HL-60/S4 (cell line): ENCODE measurements at regions not wholly inside any gene's neighbourhood (a gene's known extent, or its start where the extent isn't known, plus 50 kb on each side); places are given as distances from the start of the nearest gene placed in this dataset.

ENCODE experiments used
- in situ Hi-C: fragments of 300-500 bp; cut with MboI; formaldehyde crosslinking; loops from 2 replicates; pipeline ENCODE4 v1.14.3; 2022; ENCODE audit warnings: low sequenced_read_pairs

DNA sequence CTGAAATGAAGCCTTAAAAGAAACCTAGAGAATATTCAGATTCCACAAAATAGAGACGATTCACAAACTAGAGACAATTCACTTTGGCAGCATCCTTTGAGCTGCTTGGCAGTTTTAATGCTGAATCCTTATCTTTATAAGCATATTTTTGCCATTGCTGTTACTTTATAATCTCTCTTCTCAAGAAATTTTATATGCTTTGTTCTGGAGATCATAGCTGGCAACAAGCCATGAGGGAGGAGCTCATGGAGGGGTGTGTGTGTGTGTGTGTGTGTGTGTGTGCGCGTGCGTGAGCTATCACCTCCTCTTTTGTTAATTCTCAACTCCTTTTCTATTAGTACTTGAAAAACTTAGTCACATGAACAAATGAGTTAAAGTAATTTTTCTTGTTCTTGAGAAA lies 495.0 kb upstream of the RGMA start:
- in situ Hi-C loops: no loop called here

DNA sequence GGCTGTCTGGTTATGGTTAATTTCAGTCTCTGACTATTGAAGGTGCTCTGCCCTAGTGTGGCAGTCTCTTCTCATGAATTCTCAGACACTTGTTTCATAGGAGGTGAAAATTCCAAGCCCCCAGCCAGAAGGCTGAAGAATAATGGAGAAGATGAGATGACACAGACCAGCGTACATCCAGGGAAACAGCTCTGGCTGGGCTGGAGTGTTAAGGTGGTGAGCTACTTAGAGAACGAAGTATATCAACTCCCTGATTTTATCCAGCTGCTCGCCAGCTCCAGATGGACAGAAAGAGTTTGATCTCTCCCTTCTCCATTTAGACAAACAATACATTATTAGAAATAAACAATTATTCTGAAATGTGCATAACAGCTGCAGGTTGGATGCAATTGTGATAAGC lies 494.5 kb upstream of the RGMA start:
- in situ Hi-C loops: no loop called here

DNA sequence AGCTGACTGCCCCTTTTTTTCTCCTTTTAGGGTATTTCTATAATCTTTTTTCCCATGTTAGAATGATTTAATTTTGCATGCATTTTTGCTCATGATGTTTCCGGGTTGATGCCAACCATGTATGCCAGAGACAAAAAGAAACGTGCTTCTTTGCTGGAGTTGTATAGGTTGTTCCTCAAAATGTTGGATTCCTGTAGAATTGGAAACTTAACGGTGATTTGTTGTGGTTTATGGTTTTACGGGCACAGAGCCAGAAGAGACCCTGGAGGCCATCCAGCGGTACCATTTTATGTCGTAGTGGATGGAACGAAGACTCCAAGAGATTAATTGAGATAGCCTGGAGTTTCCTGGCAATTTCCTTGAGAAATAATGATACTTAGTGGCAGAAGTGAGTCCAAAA lies 481.5 kb upstream of the RGMA start:
- in situ Hi-C loops: no loop called here

DNA sequence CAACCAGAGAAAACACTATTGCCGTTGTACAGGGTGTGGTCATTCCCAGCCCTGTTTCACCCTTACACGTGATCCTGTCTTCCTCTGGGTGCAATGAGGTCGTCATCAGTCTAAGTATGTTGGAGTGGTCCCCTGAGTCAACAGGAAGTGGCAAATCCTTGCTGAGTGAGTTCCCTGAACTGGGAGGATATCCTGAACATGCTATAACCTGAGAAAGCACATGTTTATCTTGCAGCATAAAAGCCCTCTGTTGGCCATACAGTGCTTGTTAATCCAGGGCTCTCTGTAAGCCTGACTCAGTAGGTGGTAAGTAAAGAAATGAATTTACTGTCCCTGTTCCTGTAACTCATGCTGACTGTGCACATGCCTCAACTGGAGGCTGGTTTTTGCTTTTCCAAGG lies 477.8 kb upstream of the RGMA start:
- in situ Hi-C loops: no loop called here

DNA sequence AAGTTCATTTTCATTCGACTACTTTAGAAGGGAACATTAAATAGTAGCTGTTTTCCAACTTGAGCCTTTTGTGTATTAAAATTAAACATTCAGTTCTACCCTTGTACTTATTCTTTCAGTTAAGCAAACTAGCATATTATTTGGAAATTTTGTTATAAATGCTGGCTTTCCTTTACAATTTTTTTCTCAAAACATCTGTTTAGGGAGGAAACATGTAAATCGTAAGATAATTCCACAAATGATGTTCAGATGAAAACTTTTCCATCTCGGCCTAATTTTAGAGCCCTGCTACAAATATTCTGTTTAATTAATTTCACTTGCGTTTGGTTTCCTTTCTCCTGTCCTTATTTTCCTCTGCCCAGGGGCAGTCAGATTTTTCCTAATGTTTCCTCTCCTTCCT lies 476.2 kb upstream of the RGMA start:
- in situ Hi-C loops: no loop called here

DNA sequence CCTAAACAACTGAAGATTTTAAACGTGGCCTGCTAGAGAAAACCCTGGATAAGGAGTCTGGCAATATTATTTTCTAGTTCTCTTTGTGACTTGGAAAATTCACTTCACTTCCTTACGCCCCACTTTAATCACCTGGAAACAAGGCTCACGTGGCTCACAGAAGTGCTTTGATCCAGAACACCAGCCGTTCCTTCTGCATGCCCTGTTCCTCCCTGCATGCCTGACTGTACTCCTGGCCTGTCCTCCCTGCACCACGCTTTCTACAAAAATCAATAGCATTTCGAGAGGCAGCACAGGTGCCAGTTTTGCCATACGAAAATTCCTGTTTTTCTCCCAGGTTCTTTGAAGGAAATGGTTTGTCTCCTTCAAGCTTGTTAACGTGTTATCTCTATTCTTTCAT lies 474.2 kb upstream of the RGMA start:
- in situ Hi-C loops: no loop called here

DNA sequence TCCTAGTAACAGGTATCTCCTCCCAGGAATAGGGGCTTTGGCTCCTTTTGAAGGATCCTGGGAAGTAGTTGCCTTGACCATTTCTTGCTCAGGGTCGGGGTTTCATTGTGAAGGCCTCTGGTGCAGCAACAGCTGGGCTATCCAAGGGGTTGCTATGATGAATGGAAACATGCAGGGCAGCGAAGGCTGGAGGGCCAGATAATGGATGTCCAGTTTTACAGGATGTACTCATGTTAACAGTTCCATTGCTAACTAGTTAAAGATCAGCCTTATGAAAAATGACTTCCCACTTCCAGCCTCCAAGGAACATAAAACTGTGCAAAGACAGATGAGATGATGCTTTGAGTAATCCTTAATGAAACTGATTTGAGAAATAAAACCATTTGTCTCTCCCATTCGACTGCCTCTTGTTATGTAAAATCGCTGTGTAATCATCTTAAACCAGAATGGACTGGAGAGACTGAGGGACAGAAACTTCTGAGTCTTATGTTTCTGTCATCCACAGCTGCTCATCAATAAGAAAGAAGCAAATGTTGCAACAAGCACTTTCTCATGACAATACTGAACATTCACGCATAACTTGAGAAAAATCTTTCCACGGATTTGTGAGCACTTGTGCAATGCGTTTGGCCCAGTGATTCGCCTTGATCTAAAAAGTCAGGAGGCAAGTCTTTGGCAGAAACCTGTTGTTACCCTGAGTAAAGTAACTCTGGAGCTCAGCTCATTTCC lies 473.5 kb upstream of the RGMA start:
- in situ Hi-C loops: no loop called here

DNA sequence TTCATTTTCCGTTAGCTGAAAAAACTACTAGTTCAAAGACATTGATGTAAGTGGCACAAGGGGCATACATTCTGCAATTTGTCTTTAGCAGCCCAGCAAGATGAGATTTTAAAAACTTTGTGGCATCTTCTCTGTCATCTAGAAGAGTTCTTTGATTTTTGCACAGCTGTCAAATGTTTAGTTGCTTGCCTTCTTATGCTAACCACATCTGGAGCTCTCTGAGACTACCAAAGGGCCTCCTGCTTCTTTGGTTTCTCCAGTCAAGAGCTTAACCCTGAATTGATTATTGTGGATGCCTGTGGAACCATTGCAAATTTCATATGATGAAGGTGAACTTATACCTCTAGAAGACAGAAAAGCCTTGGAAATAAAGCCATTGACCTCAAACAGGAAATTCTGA lies 468.7 kb upstream of the RGMA start:
- in situ Hi-C loops: no loop called here

DNA sequence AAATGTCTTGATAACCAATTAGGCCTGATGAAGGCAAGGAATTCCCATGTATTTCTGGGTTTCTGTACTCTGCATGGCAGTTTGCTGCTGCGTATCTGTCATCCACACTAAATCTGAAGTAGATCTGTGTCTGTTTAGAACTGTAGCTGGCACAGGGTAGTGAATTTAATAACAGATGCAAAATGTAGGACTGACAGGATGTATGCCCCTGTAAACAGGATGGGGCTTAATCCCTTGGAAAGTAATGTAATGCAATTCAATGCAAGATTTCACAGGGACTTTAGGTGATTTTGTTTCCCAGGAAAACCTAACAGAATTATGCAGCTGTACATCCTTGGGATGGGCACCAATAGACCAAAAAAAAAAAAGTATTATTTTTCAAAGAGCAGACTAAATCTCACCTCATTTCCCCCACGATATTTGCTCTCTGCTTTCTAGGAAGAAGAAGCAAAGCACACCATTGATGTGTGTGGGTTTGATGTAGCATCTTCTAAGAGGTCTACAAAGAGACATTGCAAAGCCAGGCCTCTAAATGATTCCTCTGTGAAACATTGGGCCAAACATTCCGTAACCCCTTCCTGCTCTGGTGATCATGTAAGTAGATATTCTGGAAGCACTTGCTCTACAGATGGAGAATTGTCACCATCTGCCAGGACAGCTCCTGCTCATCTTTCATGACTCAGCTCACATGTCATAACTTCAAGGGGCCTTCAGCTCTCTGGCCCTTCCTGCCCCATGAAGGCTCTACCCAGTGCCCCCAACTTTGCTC lies 464.3 kb upstream of the RGMA start:
- in situ Hi-C loops: no loop called here

DNA sequence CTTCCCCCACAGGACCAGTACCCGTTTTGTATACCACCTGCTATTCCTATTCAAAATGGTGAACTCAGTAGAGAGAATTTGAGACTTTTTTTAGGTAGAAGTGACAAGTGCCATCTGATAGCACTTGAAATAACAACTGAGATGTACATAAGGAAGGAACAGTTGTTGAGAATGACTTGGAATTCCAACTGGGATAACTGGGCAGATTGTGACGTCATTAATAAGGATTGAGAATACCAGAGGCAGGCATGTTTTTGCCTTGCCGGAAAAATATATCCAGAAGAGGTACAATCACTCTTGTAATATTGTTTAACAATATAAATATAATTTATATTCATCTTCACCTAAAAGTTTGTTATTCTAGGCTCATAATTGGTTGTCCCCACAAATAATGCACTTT lies 454.1 kb upstream of the RGMA start:
- in situ Hi-C loops: no loop called here

DNA sequence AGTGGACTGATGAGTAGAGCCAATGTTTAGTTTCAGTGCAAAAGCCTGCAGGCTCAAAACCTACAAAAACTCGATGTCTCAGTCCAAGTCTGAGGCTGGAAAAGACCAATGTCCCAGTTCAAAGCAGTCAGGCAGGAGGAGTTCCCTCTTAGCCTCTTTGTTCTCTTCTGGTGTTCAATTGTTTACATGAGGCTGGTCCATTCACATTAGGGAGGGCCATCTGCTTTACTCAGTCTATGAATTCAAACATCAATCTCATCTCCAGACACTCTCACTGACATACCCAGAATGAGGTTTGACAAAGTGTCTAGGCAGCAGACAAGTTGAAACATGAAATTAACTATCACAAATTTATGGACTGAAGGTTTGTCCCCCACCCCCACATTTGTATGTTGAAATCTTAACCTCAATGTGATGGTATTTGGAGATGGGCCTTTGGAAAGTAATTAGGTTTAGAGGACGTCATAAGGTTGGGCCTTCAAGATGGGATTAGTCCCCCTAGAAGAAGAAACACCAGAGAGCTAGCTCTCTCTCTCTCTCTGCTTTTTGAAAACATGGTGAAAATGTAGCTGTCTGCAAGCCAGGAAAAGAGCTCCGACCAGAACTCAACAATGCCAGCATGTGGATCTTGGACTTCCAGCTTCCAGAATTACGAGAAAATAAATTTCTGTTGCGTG lies 438.5 kb upstream of the RGMA start:
- in situ Hi-C loops: no loop called here

DNA sequence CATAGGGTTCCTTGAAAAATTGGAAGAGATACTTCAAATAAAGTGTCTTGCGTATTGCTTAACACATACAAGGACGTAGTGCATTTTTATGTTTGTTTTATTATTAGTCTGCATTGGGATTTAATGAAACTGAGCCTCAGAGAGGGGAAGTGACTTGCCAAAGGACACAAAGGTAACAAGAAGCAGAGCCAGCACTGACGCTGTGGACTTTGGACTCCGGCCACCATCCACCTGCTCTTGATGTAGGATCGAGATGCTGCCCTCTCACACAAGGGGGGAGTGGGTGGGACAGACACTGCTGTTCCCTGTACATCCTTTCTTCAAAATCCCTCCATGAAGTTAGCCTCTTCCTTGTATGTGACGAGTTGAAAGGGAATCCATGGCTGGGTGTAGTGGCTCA lies 435.4 kb upstream of the RGMA start:
- in situ Hi-C loops: no loop called here

DNA sequence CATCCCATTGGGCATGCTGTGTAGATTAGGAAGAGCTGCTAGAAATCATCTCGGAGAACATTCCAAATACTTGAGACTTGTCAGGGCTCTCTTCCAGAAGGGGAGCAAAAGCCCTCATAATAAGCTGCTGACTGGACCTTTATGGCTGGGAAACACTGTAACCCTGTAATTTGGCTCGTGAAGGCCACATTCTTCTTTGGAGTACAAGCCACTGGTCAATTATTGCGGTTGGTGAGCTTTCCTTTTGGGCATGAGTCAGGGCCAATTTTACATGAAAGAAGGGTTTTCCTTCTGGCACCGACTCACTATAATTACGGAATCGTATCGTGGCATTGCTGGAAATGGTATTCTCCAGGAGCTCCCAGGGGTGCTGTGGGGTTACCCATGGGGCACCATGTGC lies 434.5 kb upstream of the RGMA start:
- in situ Hi-C loops: no loop called here

DNA sequence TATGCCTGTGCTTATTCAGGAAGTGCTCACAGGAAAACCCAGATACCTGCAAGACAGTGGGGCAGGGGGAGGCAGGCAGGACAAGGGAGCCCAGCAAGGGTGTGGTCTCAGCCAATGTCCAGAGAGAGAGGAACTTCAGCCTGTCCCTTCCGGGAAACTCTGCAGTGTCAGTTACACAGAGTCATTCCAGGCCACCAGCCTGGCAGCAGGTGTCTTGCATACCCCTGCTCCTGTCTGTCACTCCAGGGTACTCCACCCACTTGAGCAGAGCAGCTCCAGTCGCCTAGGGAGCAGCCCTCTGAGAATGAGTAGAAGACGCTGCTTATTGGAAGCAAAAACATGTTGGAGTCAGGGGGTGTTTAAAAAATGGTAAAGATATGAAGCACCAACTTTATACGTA lies 431.2 kb upstream of the RGMA start:
- in situ Hi-C loops: no loop called here

DNA sequence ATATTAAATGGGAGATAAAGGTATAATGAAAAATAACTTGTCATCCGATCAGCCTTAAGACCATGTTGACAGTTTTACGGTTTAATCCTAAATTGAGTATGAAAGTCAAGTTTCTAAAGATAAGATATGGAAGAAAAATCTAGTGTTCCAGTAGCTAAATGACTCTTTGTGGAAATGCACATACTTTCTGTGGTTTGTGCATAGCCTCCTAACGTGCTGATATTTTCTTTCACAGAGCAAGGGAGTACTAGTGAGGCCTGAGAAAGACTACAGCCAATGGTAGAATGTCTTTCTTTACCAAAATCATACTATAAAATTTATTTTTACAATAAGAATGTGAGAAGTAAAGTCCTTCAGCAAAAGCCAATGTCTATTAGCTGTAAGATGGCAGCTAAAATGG lies 430.6 kb upstream of the RGMA start:
- in situ Hi-C loops: no loop called here

DNA sequence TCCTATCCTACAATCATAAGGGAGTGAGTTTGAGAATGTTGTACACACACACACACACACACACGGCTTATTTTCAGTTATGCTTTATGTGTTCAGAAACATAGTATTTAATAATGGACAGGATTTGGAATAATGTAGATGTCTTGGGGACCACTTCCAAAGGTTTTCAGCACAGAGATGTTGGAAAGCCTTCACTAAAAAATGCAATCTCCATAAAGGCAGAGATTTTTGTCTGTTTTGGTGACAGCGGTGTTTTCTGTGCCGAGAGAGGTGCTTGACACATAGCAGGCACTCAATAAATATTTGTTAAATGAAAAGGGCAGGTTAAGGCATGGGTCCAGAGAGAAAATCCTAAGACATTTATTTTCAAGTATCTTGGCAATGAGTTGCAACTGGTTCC lies 428.2 kb upstream of the RGMA start:
- in situ Hi-C loops: no loop called here

DNA sequence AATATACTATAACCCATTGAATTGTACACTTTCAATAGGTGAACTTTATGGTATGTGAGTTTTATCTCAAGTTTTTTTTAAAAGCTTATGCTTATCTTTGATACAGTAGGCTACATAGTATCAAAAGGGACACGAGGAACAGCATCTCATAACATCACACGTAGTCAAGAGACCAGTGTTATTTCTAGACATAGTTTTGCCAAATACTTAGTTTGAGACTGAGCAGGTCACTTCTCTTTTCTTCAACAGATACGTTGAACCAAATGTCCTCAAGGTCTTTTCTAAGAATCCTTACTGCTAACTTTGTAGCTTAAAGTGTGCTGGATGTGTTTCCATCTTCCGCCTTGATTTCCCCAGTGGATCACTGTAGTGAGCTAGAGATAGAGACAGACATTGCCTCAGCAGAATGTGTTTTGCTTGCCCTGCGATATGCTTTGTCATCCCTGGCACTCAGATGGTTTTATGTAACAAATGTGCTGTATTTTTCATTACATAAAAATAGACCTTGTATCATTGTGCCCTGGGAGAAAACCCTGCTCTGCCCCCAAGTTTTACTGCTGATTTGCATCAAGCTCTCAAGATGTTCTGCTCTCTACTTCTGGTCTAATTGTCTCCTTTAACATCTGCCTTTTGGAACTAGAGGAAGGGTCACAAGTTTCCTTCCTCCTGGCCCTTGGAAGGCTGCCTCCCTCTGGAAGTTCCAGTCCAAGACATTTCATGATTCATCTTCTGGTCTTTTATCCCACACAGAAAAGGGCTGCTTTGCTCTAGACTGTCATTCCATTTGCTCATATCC lies 426.4 kb upstream of the RGMA start:
- in situ Hi-C loops: no loop called here

DNA sequence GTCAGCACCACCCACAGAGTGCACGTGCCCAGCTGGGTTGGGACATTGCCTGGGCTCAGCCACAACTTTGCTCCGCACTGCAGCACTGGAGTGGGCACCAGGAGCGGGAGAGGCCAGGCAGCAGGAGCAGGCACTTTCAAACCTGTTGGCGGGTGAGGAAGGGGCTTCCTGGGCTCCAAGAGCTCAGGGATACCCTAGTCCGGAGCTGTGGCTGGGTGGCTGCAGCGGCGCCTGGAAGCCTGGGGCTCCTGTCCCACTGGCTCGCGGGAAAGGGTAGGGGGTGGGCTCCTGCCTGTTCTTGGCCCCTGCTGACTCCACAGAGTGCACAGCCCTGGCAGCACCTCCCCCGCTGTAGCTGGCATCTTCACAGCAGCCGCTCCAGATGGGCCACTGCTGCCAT lies 417.6 kb upstream of the RGMA start:
- in situ Hi-C loops: no loop called here

DNA sequence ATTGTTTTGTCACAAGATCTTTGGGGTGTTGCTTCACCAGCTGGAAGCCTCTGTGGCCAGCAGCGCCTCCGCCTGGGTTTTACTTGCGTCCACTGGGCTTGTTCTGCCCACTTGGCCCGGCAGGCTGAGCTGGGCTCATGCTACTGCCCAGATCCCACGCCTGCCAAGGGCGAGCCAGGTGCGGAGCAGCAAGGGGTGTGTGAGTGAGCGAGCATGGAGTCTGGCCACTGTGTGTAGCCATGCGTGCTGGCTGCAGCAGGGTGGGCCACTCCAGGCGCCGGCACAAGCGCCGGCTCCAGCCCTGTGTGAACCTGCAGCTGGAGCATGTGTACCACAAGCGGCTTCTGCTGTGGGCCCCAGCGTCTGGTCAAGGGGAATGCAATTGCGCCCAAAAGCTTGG lies 416.5 kb upstream of the RGMA start:
- in situ Hi-C loops: no loop called here

DNA sequence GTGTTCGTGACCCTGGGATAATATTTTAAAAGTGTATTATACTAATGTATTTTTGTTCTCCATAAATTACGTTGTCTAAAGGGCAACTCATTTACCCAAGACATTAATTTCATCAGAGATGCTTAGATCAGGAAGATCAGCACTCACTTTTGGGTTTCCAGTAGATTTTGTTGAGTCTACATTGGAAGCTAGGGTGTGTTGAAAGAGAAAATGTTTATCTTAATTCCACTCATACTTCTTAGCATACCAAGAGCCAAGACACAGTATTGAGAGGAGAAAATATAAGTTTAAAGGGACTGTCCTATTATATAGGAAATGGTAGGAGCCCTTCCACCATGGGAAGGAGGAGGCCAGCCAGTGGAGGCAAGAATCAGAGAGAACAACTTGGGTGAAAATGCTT lies 412.9 kb upstream of the RGMA start:
- in situ Hi-C loops: no loop called here

DNA sequence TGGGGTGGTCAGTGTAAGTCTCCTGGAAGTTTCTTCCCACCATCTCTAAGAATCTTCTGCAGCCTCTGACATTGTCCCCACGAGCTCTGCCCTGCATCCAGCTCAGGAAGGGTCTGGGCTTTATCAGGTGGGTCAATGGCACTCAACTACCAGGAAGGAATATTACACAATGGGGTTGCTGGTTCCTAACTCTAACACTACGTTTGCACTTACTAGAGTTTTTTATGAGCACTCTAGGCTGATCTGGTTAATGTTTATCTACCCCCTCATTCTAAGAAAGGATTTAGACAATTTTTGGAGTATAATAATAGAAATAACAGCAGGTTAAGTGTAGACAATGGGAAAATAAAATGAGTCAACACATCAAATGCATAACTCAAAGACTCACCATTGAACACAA lies 411.1 kb upstream of the RGMA start:
- in situ Hi-C loops: no loop called here
